ENCODE measurements at regions not wholly inside any gene's neighbourhood (a gene's known extent, or its start where the extent isn't known, plus 50 kb on each side); places are given as distances from the start of the nearest gene placed in this dataset.
"Not testable (repeated sequence)": the region's sequence is repeated elsewhere in the genome, so short reads cannot be mapped to it uniquely, and the experiment has no call there.

GRCh38 chr20:22819784-22820183 is 215.3 kb upstream of the SSTR4 start:
- DNase-seq (ENCODE audit: low spot score), result no peak

- no peak for DNase-seq (ENCODE audit: low spot score)
These were observed 213.9 kb upstream of the SSTR4 start for GRCh38 chr20:22821081-22821727.

GRCh38 chr20:22821796-22822195 is 213.3 kb upstream of the SSTR4 start:
- DNase-seq (ENCODE audit: low spot score), result no peak

- DNase-seq (ENCODE audit: low spot score), result no peak
These were observed 212.0 kb upstream of the SSTR4 start for GRCh38 chr20:22823119-22823518.

GRCh38 chr20:22824077-22824476 is 211.0 kb upstream of the SSTR4 start:
- DNase-seq (ENCODE audit: low spot score), result no peak

GRCh38 chr20:22825076-22825475 is 210.0 kb upstream of the SSTR4 start:
- DNase-seq (ENCODE audit: low spot score), result no peak

GRCh38 chr20:22825546-22825945 is 209.6 kb upstream of the SSTR4 start:
- no peak for DNase-seq (ENCODE audit: low spot score)

GRCh38 chr20:22826306-22827230 is 208.5 kb upstream of the SSTR4 start:
- no peak for DNase-seq (ENCODE audit: low spot score)

GRCh38 chr20:22827916-22828315 is 207.2 kb upstream of the SSTR4 start:
- no peak for DNase-seq (ENCODE audit: low spot score)

- no peak for DNase-seq (ENCODE audit: low spot score)
These were observed 205.8 kb upstream of the SSTR4 start for GRCh38 chr20:22829356-22829755.

- no peak for DNase-seq (ENCODE audit: low spot score)
These were observed 205.0 kb upstream of the SSTR4 start for GRCh38 chr20:22830138-22830537.

- DNase-seq (ENCODE audit: low spot score), result not testable (repeated sequence)
These were observed 204.4 kb upstream of the SSTR4 start for GRCh38 chr20:22830715-22831114.

- DNase-seq (ENCODE audit: low spot score), result no peak
These were observed 201.3 kb upstream of the SSTR4 start for GRCh38 chr20:22833851-22834250.

- no peak for DNase-seq (ENCODE audit: low spot score)
These were observed 200.4 kb upstream of the SSTR4 start for GRCh38 chr20:22834651-22835256.

- DNase-seq (ENCODE audit: low spot score), result no peak
These were observed 198.9 kb upstream of the SSTR4 start for GRCh38 chr20:22836211-22836610.

GRCh38 chr20:22836877-22837276 is 198.2 kb upstream of the SSTR4 start:
- DNase-seq (ENCODE audit: low spot score), result no peak

GRCh38 chr20:22838001-22838400 is 197.1 kb upstream of the SSTR4 start:
- DNase-seq (ENCODE audit: low spot score), result no peak

- DNase-seq (ENCODE audit: low spot score), result no peak
These were observed 193.3 kb upstream of the SSTR4 start for GRCh38 chr20:22841846-22842245.

GRCh38 chr20:22842793-22843192 is 192.3 kb upstream of the SSTR4 start:
- DNase-seq (ENCODE audit: low spot score), result no peak

- DNase-seq (ENCODE audit: low spot score), result no peak
These were observed 190.2 kb upstream of the SSTR4 start for GRCh38 chr20:22844959-22845358.

GRCh38 chr20:22846863-22847262 is 188.2 kb upstream of the SSTR4 start:
- no peak for DNase-seq (ENCODE audit: low spot score)

- no peak for DNase-seq (ENCODE audit: low spot score)
These were observed 186.7 kb upstream of the SSTR4 start for GRCh38 chr20:22848364-22848763.

Data from AG20443 (cell line).